GM23338 (cell line): ENCODE measurements at regions not wholly inside any gene's neighbourhood (a gene's known extent, or its start where the extent isn't known, plus 50 kb on each side); places are given as distances from the start of the nearest gene placed in this dataset.

ENCODE experiments used
- ATAC-seq: fragments of 200-7000 bp; cut with Tn5 transposase; 3 replicates; pipeline ENCODE4 v1.9.1; 2020
- DNase-seq: peaks from one replicate; pipeline ENCODE4 v3.0.0-alpha.2; 2015; ENCODE audit warnings: low spot score
- H2AFZ ChIP-seq: fragments of 200-600 bp; sonication (generic); 2 replicates; pipeline ENCODE4 v1.8.0; 2016; ENCODE audit warnings: antibody characterized with exemption, mild to moderate bottlenecking, moderate library complexity
- H3F3A ChIP-seq: fragments of 200-600 bp; sonication (generic); replicated peaks from 2 replicates; pipeline ENCODE4 v1.8.0; 2017; ENCODE audit warnings: antibody characterized with exemption, mixed run types, low read depth
- H3K27ac ChIP-seq: fragments of 200-600 bp; sonication (generic); 2 replicates; pipeline ENCODE4 v1.6.1; 2016; ENCODE audit warnings: low read depth
- H3K27me3 ChIP-seq: fragments of 200-600 bp; sonication (generic); 2 replicates; pipeline ENCODE4 v1.8.0; 2016; ENCODE audit warnings: mild to moderate bottlenecking, mixed run types, moderate library complexity; ENCODE audit not compliant: insufficient read depth
- H3K36me3 ChIP-seq: fragments of 200-600 bp; sonication (generic); 2 replicates; pipeline ENCODE4 v1.8.0; 2016; ENCODE audit warnings: mild to moderate bottlenecking; ENCODE audit not compliant: insufficient read depth
- H3K4me1 ChIP-seq: fragments of 200-600 bp; sonication (generic); 2 replicates; pipeline ENCODE4 v1.8.0; 2016; ENCODE audit warnings: mild to moderate bottlenecking, moderate library complexity; ENCODE audit not compliant: insufficient read depth
- H3K4me2 ChIP-seq: fragments of 200-600 bp; sonication (generic); 2 replicates; pipeline ENCODE4 v1.7.1; 2017; ENCODE audit warnings: mixed run types
- H3K4me3 ChIP-seq: fragments of 200-600 bp; sonication (generic); 2 replicates; pipeline ENCODE4 v1.6.1; 2016; ENCODE audit warnings: mixed run types
- H3K79me2 ChIP-seq: fragments of 200-600 bp; sonication (generic); replicated peaks from 2 replicates; pipeline ENCODE4 v1.8.0; 2017; ENCODE audit warnings: mild to moderate bottlenecking; ENCODE audit not compliant: insufficient read depth
- H3K9me2 ChIP-seq: fragments of 200-600 bp; sonication (generic); 2 replicates; pipeline ENCODE4 v1.8.0; 2017; ENCODE audit not compliant: insufficient read depth
- H4K20me1 ChIP-seq: fragments of 200-600 bp; sonication (generic); replicated peaks from 2 replicates; pipeline ENCODE4 v1.8.0; 2017; ENCODE audit warnings: mild to moderate bottlenecking; ENCODE audit not compliant: insufficient read depth
- H3K27ac Mint-ChIP-seq: 2 replicates; pipeline ENCODE4 v1.8.0; 2020; ENCODE audit warnings: inconsistent platforms, mild to moderate bottlenecking, moderate library complexity, mixed read lengths
- H3K27me3 Mint-ChIP-seq: 3 replicates; pipeline ENCODE4 v1.8.0; 2022; ENCODE audit warnings: low read depth, mild to moderate bottlenecking, moderate library complexity, mixed read lengths, inconsistent platforms; ENCODE audit not compliant: insufficient read depth, poor library complexity
- H3K36me3 Mint-ChIP-seq: 3 replicates; pipeline ENCODE4 v1.8.0; 2021; ENCODE audit warnings: low read depth, mild to moderate bottlenecking, inconsistent platforms, moderate library complexity, mixed read lengths
- H3K4me1 Mint-ChIP-seq: 3 replicates; pipeline ENCODE4 v1.8.0; 2020; ENCODE audit warnings: mild to moderate bottlenecking, inconsistent platforms, mixed read lengths
- H3K4me3 Mint-ChIP-seq: 3 replicates; pipeline ENCODE4 v1.8.0; 2021; ENCODE audit warnings: moderate library complexity, mild to moderate bottlenecking, inconsistent platforms, mixed read lengths
- H3K9me3 Mint-ChIP-seq: 3 replicates; pipeline ENCODE4 v1.8.0; 2020; ENCODE audit warnings: moderate library complexity, mild to moderate bottlenecking, inconsistent platforms, mixed read lengths
- CREB1 ChIP-seq: fragments of 250-450 bp; sonication (Bioruptor Pico); IDR thresholded peaks from 2 replicates; pipeline ENCODE4 v1.5.0; 2020; ENCODE audit warnings: low read depth, mild to moderate bottlenecking, moderate library complexity
- EZH2phosphoT487 ChIP-seq: fragments of 200-600 bp; sonication (generic); IDR thresholded peaks from one replicate; pipeline ENCODE4 v1.8.1; 2018; ENCODE audit warnings: antibody characterized with exemption; ENCODE audit not compliant: unreplicated experiment
- JUNB ChIP-seq: IDR thresholded peaks from one replicate; pipeline ENCODE4 v1.6.1; 2016; ENCODE audit warnings: antibody characterized with exemption; ENCODE audit not compliant: unreplicated experiment
- NANOG ChIP-seq: IDR thresholded peaks from 2 replicates; pipeline ENCODE4 v1.6.1; 2016; ENCODE audit warnings: antibody characterized with exemption, borderline replicate concordance
- POLR2AphosphoS5 ChIP-seq: IDR thresholded peaks from 2 replicates; pipeline ENCODE4 v1.6.1; 2016; ENCODE audit warnings: antibody characterized with exemption, low read depth
- ZNF114 ChIP-seq: fragments of 250-450 bp; sonication (Bioruptor Pico); IDR thresholded peaks from 2 replicates; pipeline ENCODE4 v1.5.0; 2020; ENCODE audit warnings: mild to moderate bottlenecking, moderate library complexity
- ZNF331 ChIP-seq: fragments of 250-450 bp; sonication (Bioruptor Pico); IDR thresholded peaks from 2 replicates; pipeline ENCODE4 v1.5.0; 2020; ENCODE audit warnings: low read depth, mild to moderate bottlenecking, moderate library complexity
- TF ChIP-seq, protein P1 (sequence below): fragments of 250-450 bp; sonication (Bioruptor Pico); IDR thresholded peaks from 2 replicates; pipeline ENCODE4 v1.5.0; 2020; ENCODE audit warnings: mild to moderate bottlenecking, moderate library complexity
- TF ChIP-seq, protein P2 (sequence below), 2 experiments: fragments of 200-600 bp in 1 of 2; sonication (generic) in 1 of 2; conservative IDR thresholded peaks; 2 replicates each; pipeline versions ENCODE4 v1.5.1 to v1.6.1; 2016 to 2017; ENCODE audit warnings: antibody characterized with exemption in 2 of 2, low read depth in 2 of 2, mild to moderate bottlenecking in 2 of 2, moderate library complexity in 1 of 2

DNA sequence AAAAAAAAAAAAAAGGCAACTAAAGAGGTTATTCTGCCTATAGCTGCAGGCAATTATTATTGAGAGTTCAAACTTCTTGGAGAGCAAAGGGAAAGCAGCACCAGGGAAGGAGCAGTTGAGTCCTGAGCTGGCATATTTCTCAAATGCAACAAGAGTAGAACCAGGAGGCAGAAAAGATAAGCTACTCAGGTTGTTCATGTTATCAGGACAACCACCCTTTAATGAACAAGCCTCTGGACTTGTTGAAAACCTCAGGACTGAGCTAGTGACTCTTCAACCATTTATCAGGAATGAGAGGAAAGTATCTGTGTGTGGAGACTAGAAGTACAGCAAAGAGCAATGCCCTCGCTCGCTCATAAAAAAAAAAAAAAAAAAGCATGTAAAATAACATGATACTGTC is 183.0 kb downstream of the KCTD12 start (continued):
- TF ChIP-seq, protein P1, sequence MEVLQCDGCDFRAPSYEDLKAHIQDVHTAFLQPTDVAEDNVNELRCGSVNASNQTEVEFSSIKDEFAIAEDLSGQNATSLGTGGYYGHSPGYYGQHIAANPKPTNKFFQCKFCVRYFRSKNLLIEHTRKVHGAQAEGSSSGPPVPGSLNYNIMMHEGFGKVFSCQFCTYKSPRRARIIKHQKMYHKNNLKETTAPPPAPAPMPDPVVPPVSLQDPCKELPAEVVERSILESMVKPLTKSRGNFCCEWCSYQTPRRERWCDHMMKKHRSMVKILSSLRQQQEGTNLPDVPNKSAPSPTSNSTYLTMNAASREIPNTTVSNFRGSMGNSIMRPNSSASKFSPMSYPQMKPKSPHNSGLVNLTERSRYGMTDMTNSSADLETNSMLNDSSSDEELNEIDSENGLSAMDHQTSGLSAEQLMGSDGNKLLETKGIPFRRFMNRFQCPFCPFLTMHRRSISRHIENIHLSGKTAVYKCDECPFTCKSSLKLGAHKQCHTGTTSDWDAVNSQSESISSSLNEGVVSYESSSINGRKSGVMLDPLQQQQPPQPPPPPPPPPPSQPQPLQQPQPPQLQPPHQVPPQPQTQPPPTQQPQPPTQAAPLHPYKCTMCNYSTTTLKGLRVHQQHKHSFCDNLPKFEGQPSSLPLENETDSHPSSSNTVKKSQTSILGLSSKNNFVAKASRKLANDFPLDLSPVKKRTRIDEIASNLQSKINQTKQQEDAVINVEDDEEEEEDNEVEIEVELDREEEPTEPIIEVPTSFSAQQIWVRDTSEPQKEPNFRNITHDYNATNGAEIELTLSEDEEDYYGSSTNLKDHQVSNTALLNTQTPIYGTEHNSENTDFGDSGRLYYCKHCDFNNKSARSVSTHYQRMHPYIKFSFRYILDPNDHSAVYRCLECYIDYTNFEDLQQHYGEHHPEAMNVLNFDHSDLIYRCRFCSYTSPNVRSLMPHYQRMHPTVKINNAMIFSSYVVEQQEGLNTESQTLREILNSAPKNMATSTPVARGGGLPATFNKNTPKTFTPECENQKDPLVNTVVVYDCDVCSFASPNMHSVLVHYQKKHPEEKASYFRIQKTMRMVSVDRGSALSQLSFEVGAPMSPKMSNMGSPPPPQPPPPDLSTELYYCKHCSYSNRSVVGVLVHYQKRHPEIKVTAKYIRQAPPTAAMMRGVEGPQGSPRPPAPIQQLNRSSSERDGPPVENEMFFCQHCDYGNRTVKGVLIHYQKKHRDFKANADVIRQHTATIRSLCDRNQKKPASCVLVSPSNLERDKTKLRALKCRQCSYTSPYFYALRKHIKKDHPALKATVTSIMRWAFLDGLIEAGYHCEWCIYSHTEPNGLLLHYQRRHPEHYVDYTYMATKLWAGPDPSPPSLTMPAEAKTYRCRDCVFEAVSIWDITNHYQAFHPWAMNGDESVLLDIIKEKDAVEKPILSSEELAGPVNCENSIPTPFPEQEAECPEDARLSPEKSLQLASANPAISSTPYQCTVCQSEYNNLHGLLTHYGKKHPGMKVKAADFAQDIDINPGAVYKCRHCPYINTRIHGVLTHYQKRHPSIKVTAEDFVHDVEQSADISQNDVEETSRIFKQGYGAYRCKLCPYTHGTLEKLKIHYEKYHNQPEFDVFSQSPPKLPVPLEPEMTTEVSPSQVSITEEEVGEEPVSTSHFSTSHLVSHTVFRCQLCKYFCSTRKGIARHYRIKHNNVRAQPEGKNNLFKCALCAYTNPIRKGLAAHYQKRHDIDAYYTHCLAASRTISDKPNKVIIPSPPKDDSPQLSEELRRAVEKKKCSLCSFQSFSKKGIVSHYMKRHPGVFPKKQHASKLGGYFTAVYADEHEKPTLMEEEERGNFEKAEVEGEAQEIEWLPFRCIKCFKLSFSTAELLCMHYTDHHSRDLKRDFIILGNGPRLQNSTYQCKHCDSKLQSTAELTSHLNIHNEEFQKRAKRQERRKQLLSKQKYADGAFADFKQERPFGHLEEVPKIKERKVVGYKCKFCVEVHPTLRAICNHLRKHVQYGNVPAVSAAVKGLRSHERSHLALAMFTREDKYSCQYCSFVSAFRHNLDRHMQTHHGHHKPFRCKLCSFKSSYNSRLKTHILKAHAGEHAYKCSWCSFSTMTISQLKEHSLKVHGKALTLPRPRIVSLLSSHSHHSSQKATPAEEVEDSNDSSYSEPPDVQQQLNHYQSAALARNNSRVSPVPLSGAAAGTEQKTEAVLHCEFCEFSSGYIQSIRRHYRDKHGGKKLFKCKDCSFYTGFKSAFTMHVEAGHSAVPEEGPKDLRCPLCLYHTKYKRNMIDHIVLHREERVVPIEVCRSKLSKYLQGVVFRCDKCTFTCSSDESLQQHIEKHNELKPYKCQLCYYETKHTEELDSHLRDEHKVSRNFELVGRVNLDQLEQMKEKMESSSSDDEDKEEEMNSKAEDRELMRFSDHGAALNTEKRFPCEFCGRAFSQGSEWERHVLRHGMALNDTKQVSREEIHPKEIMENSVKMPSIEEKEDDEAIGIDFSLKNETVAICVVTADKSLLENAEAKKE, result no peak
- TF ChIP-seq CREB1 (CRISPR knock-in tag) (no peak), ZNF331 (CRISPR knock-in tag) (no peak), EZH2phosphoT487 (no peak)
- TF ChIP-seq, protein P2, sequence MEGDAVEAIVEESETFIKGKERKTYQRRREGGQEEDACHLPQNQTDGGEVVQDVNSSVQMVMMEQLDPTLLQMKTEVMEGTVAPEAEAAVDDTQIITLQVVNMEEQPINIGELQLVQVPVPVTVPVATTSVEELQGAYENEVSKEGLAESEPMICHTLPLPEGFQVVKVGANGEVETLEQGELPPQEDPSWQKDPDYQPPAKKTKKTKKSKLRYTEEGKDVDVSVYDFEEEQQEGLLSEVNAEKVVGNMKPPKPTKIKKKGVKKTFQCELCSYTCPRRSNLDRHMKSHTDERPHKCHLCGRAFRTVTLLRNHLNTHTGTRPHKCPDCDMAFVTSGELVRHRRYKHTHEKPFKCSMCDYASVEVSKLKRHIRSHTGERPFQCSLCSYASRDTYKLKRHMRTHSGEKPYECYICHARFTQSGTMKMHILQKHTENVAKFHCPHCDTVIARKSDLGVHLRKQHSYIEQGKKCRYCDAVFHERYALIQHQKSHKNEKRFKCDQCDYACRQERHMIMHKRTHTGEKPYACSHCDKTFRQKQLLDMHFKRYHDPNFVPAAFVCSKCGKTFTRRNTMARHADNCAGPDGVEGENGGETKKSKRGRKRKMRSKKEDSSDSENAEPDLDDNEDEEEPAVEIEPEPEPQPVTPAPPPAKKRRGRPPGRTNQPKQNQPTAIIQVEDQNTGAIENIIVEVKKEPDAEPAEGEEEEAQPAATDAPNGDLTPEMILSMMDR (conservative IDR thresholded peaks at IDR 0.05; ENCODE audit: low read depth in 2 of 2), result no peak

DNA sequence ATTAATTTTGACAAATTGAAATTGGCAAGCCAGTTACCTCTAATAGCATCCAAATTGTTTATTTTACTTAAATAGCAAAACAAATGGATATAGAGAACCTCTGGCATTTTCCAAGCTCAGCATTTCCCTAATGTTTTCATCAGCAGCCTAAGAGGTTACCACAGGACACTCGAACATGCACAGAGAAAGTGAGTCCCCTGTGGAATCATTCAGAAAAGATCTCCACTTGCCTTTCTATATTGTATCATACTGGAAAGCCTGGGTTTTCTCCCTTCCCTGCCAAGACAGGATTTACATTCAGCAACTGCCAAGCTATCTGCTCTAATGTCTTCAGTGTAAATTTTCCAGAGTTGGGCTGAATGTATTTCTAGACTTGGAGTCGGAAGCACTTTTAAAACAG is 188.9 kb downstream of the KCTD12 start:
- no peaks in the 10 kb centered on the region for H3K4me1 ChIP-seq
- no peaks in the 10 kb centered on the region for H3K36me3 Mint-ChIP-seq
- H3K4me1 Mint-ChIP-seq, result peaks cover 2% of the 10 kb centered on the region; the same call in 1 of the 3 replicates
- no peak for TF ChIP-seq ZNF331 (CRISPR knock-in tag)
- no peak for TF ChIP-seq POLR2AphosphoS5
- no peak for TF ChIP-seq NANOG
- no peak for TF ChIP-seq ZNF114 (CRISPR knock-in tag)
- TF ChIP-seq, protein P2 (conservative IDR thresholded peaks at IDR 0.05; ENCODE audit: low read depth in 2 of 2), result no peak
- no peak for TF ChIP-seq JUNB
- H3K4me3 Mint-ChIP-seq, result no peak overlapping the region
- H3K27me3 ChIP-seq, result no peaks in the 10 kb centered on the region
- no peaks in the 10 kb centered on the region for H3K36me3 ChIP-seq
- DNase-seq (no peak), ATAC-seq (no peak)
- no peak overlapping the region for H3K27ac ChIP-seq
- H3K9me2 ChIP-seq, result no peaks in the 10 kb centered on the region; the same call in 1 of the 2 replicates
- no peaks in the 10 kb centered on the region for H3K79me2 ChIP-seq
- H3K27ac Mint-ChIP-seq, result no peak overlapping the region
- no peak overlapping the region for H3K4me3 ChIP-seq
- no peak overlapping the region for H2AFZ ChIP-seq
- no peak overlapping the region for H3K4me2 ChIP-seq
- H4K20me1 ChIP-seq, result no peaks in the 10 kb centered on the region
- H3K9me3 Mint-ChIP-seq, result no peaks in the 10 kb centered on the region
- H3F3A ChIP-seq, result no peaks in the 10 kb centered on the region
- peaks cover 5% of the 10 kb centered on the region for H3K27me3 Mint-ChIP-seq
